Fibroblast of skin of abdomen (primary cell): ENCODE measurements at regions not wholly inside any gene's neighbourhood (a gene's known extent, or its start where the extent isn't known, plus 50 kb on each side); places are given as distances from the start of the nearest gene placed in this dataset.
"Not testable (repeated sequence)": the region's sequence is repeated elsewhere in the genome, so short reads cannot be mapped to it uniquely, and the experiment has no call there.

ENCODE experiments used
- DNase-seq: peaks from one replicate; pipeline ENCODE4 v3.0.0-alpha.2; 2013

GRCh38 chr2:83238111-83238510 lies 1221.0 kb downstream of the SUCLG1 start:
- peak; percentile 8 for DNase-seq

DNA sequence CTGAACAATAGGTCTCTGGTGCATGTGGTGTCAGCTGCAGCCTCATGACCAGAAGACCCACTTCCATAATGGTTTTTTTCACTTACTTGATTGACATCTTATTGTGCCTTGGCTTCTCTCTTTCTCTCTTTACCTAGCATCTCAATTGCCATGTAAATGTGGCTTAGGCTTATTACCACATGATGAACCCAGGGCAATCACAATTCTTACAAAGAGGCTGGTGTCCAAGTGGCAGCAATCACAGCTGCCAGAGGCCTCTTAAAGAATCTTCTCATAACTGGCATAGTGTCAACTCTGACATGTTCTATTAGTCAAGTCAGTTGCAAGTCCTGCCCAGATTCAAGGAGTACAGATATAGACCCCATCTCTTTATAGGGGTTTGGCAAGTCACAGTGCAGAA lies 1224.8 kb downstream of the SUCLG1 start:
- DNase-seq: peak; percentile 3

- DNase-seq: peak; percentile 8
Observed at GRCh38 chr2:83233781-83234180, 1225.3 kb downstream of the SUCLG1 start.

DNA sequence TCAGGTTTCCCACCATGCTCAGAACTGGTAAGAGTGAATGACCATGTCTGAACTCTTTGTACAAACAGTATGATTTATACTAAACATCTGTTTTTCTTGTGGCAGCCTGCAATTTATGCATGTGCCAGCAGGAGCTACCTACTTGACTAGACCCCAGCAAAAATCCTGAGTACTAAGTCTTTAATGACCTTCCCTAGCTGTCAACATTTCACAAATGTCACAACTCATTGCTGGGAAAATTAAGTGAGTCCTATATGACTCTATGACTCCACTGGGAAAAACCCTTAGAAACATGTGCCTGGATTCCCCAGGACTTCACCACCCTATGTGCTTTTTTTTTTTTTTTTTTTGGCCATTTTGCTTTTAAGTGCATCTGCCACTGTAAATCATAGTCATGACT lies 1225.8 kb downstream of the SUCLG1 start:
- peak; percentile 25 for DNase-seq

DNA sequence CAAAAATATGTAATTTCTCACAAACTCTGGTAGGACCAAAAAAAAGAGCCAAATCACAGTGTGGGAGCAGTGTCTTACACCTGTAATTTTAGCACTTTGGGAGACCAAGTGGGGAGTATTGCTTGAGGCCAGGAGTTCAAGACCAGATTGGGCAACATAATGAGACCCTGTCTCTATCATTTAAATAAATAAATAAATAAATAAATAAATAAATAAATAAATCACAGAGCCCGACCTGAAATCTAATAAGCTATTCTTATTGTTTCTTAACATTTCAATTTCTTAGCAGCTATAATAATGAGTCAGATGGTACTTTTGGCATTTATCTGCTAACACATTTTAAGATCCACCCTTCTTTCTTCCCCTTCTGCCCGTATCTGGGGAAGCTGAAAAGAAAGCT lies 1229.6 kb downstream of the SUCLG1 start:
- DNase-seq: no peak

GRCh38 chr2:83224591-83225200 lies 1234.4 kb downstream of the SUCLG1 start:
- no peak for DNase-seq

- DNase-seq: peak; percentile 83
Observed at GRCh38 chr2:83221258-83221657, 1237.8 kb downstream of the SUCLG1 start.

GRCh38 chr2:83217854-83218253 lies 1241.2 kb downstream of the SUCLG1 start:
- DNase-seq: no peak

GRCh38 chr2:83196225-83196624 lies 1262.9 kb downstream of the SUCLG1 start:
- peak; percentile 60 for DNase-seq

GRCh38 chr2:83191316-83191715 lies 1267.8 kb downstream of the SUCLG1 start:
- DNase-seq: peak; percentile 28

GRCh38 chr2:83186105-83186760 lies 1272.8 kb downstream of the SUCLG1 start:
- peak; percentile 52 for DNase-seq

DNA sequence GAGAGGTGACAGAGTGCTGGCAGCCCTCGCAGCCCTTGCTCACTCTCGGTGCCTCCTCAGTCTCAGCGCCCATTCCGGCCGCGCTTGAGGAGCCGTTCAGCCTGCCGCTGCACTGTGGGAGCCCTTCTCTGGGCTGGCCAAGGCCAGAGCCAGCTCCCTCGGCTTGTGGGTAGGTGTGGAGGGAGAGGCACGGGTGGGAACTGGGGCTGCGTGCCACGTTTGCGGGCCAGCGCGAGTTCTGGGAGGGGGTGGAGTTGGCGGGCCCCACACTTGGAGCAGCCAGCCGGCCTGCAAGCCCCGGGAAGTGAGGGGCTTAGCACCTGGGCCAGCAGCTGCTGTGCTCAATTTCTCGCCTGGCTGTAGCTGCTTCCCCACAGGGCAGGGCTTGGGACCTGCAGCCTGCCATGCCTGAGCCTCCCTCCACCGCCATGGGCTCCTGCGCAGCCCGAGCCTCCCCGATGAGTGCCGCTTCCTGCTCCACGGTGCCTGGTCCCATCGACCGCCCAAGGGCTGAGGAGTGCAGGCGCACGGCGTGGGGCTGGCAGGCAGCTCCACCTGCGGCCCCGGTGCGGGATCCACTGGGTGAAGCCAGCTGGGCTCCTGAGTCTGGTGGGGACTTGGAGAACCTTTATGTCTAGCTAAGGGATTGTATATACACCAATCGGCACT lies 1278.1 kb downstream of the SUCLG1 start:
- not testable (repeated sequence) for DNase-seq

DNA sequence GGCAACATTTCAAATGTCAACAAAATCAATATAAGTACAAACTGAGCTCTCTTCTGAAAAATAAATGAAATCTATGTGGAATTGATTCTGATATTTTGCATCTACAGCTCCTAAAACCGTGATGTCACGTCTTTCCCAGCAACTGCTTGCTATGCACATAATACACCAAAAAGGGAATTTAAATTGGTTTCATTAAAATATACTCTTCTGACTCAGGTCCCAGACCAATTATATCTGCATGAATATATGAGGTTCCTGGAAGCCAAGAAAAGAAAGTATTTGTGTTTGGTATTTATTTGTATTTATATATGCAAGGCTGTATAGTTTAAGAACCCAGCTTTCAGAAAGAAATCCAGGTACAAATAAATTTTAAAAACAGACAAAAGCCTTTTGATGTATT lies 1282.5 kb downstream of the SUCLG1 start:
- DNase-seq: no peak

DNA sequence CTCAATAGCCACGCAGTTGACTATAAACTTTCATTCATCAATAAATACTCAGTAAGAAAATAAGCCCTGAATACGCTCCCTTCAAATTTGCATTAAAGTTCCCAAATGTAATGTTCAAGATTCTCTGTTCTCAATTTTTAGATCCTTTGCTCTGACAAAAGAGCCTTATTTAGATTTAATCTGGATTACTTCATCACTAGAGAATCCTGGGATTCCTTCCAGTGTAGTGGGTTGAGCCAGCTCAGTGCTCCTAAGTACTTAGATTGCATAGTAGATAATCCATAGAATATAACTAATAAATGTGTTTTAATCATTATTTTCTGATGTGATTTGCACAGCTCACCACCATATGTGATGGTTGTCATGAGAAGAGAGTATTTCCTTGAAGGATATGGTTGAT lies 1286.2 kb downstream of the SUCLG1 start:
- DNase-seq: peak; percentile 38

- no peak for DNase-seq
Observed at GRCh38 chr2:83168377-83168776, 1290.7 kb downstream of the SUCLG1 start.

- DNase-seq: no peak
Observed at GRCh38 chr2:83162421-83162820, 1296.7 kb downstream of the SUCLG1 start.

- no peak for DNase-seq
Observed at GRCh38 chr2:83160571-83160970, 1298.5 kb downstream of the SUCLG1 start.

GRCh38 chr2:83155826-83156225 lies 1303.3 kb downstream of the SUCLG1 start:
- no peak for DNase-seq

GRCh38 chr2:83143946-83144345 lies 1315.1 kb downstream of the SUCLG1 start:
- DNase-seq: no peak

DNA sequence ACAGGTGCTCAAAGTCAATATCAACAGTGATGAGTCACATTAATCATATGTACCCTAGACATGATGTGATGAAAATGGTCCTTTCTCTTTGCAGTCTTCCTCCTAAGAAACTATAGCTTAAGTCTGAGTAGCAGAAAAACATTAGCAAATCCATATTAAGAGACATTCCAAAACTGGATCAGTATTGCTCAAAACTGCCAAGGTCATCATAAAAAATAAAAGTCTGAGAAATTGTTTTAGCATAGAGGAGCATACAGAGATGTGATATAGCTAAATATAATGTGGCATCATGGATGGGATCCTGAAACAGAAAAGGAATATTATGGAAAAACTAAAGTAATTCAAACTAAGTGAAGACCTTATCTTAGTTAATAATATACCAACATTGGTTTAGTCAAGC lies 1316.1 kb downstream of the SUCLG1 start:
- DNase-seq: no peak

- DNase-seq: no peak
Observed at GRCh38 chr2:83115606-83116005, 1343.5 kb downstream of the SUCLG1 start.

DNA sequence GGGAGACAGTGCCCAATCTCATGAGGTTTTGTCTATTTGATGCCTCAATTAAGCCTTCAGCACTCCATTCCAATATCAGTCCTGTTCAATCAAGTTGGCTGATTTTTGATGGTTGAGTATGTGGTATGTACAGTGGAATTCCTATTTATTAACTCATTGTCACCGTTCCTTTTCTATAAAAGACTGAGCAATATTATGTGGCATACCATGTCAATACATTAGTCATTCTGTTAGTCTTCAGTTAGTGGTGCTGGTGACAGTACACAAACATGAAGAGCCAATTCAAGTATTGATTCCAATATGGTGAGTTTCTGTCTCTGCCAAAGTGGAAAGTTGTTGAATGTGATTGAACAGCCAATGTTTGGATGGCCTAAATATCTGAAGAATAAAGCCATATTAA lies 1343.9 kb downstream of the SUCLG1 start:
- no peak for DNase-seq

DNA sequence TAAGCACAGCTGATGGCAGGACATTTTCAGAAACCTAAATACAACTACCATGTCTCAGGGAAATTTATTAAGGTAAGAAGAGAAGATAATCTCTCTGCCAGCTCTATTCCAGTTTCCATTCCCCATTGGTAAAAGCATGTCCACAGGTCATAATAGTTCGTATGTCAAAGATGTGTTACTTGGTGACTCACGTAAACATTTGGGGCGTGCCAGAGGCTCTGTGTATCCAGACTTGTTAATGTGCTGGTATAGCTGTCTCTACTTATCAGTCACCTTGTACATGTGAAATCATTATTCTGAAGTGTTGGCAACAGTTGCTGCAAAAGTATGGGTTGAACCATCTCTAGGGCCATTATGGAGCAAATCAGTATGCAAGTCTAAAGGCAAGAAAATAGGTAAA lies 1345.1 kb downstream of the SUCLG1 start:
- no peak for DNase-seq

DNA sequence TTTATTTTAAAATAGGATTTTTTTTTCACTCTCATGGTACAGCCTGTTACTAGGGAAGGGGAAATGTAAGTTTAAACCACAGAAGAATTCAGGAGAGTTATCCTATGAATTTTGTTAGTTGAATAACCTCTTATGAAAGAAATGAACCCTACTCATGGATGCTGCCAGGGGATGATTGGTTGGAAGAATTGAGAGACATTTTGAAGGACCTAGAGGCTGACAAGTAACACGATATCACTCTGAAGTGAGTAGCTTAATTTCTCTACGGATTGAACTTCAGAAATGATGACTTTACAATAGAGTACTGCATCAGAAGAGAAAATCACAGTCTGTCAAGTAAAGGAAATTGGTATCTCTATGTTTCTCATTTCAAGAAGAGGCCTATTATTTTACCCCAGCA lies 1346.2 kb downstream of the SUCLG1 start:
- DNase-seq: peak; percentile 57
